Mesenchymal stem cell (in vitro differentiated cells and primary cell): ENCODE measurements at regions not wholly inside any gene's neighbourhood (a gene's known extent, or its start where the extent isn't known, plus 50 kb on each side); places are given as distances from the start of the nearest gene placed in this dataset.

Experiments
- DNase-seq: peaks from one replicate; pipeline ENCODE4 v3.0.0-alpha.2; 2013
- H2AFZ ChIP-seq: one replicate; pipeline ENCODE4 v1.6.1; 2013; ENCODE audit warnings: low read depth, mild to moderate bottlenecking, control low read depth, inconsistent platforms, low read length, moderate library complexity
- H2AK5ac ChIP-seq: 2 replicates; pipeline ENCODE4 v1.6.1; 2013; ENCODE audit warnings: low read length, moderate library complexity, mild to moderate bottlenecking, inconsistent platforms; ENCODE audit not compliant: severe bottlenecking
- H2BK120ac ChIP-seq: one replicate; pipeline ENCODE4 v1.6.1; 2013; ENCODE audit warnings: low read depth, mild to moderate bottlenecking, inconsistent platforms, low read length, moderate library complexity
- H2BK12ac ChIP-seq, 2 experiments: one replicate each; pipeline ENCODE4 v1.6.1; 2013; ENCODE audit warnings: inconsistent platforms in 2 of 2, low read length in 2 of 2, mild to moderate bottlenecking in 2 of 2, moderate library complexity in 2 of 2, control low read depth in 1 of 2
- H2BK15ac ChIP-seq: one replicate; pipeline ENCODE4 v1.6.1; 2013; ENCODE audit warnings: mild to moderate bottlenecking, low read depth, inconsistent platforms; ENCODE audit not compliant: poor library complexity, severe bottlenecking
- H2BK5ac ChIP-seq: 2 replicates; pipeline ENCODE4 v1.6.1; 2013; ENCODE audit warnings: low read depth, mild to moderate bottlenecking, low read length, control low read depth, inconsistent platforms; ENCODE audit not compliant: poor library complexity, severe bottlenecking
- H3K14ac ChIP-seq, 2 experiments: one replicate each; pipeline ENCODE4 v1.6.1; 2013; ENCODE audit warnings: inconsistent platforms in 2 of 2, low read length in 2 of 2, control low read depth in 1 of 2, mild to moderate bottlenecking in 1 of 2, moderate library complexity in 1 of 2
- H3K18ac ChIP-seq, 2 experiments: one replicate each; pipeline ENCODE4 v1.6.1; 2013; ENCODE audit warnings: inconsistent platforms in 2 of 2, low read length in 2 of 2, control low read depth in 1 of 2, low read depth in 1 of 2, mild to moderate bottlenecking in 1 of 2
- H3K23ac ChIP-seq, 2 experiments: one replicate each; pipeline ENCODE4 v1.6.1; 2013; ENCODE audit warnings: inconsistent platforms in 2 of 2, low read length in 2 of 2, mild to moderate bottlenecking in 2 of 2, moderate library complexity in 2 of 2, control low read depth in 1 of 2
- H3K27ac ChIP-seq: 2 replicates; pipeline ENCODE4 v1.5.1; 2013; ENCODE audit warnings: mild to moderate bottlenecking, moderate library complexity, low read length, control low read depth, inconsistent platforms; ENCODE audit not compliant: poor library complexity, severe bottlenecking
- H3K27me3 ChIP-seq, 2 experiments: 2 replicates each; pipeline versions ENCODE4 v1.6.1 to v1.7.0; 2013; ENCODE audit warnings: low read length in 2 of 2, mild to moderate bottlenecking in 2 of 2, moderate library complexity in 2 of 2, control low read depth in 1 of 2, inconsistent platforms in 1 of 2; ENCODE audit not compliant: control insufficient read depth in 1 of 2, insufficient read depth in 1 of 2
- H3K36me3 ChIP-seq, 2 experiments: 2 replicates each; pipeline versions ENCODE4 v1.6.1 to v1.7.0; 2013; ENCODE audit warnings: low read length in 2 of 2, control low read depth in 1 of 2, inconsistent platforms in 1 of 2, low read depth in 1 of 2, mild to moderate bottlenecking in 1 of 2; ENCODE audit not compliant: insufficient read depth in 2 of 2, control insufficient read depth in 1 of 2
- H3K4ac ChIP-seq, 2 experiments: one replicate each; pipeline ENCODE4 v1.6.1; 2013; ENCODE audit warnings: inconsistent platforms in 2 of 2, low read length in 2 of 2, mild to moderate bottlenecking in 2 of 2, moderate library complexity in 2 of 2, control low read depth in 1 of 2, low read depth in 1 of 2
- H3K4me1 ChIP-seq: 2 replicates; pipeline ENCODE4 v1.6.1; 2013; ENCODE audit warnings: low read depth, low read length, control low read depth; ENCODE audit not compliant: control insufficient read depth, insufficient read depth
- H3K4me2 ChIP-seq: 2 replicates; pipeline ENCODE4 v1.6.1; 2013; ENCODE audit warnings: low read length, mild to moderate bottlenecking, inconsistent platforms; ENCODE audit not compliant: poor library complexity, severe bottlenecking
- H3K4me3 ChIP-seq, 2 experiments: 2 replicates each; pipeline versions ENCODE4 v1.5.1 to v1.7.0; 2013; ENCODE audit warnings: low read length in 2 of 2, mild to moderate bottlenecking in 2 of 2, control low read depth in 1 of 2, low read depth in 1 of 2; ENCODE audit not compliant: insufficient read depth in 1 of 2
- H3K79me1 ChIP-seq: replicated peaks from 2 replicates; pipeline ENCODE4 v1.6.1; 2013; ENCODE audit warnings: mild to moderate bottlenecking, control low read depth, low read length, inconsistent platforms; ENCODE audit not compliant: poor library complexity, severe bottlenecking
- H3K9ac ChIP-seq: 2 replicates; pipeline ENCODE4 v1.7.0; 2013; ENCODE audit warnings: mild to moderate bottlenecking, low read length, moderate library complexity
- H3K9me3 ChIP-seq: 2 replicates; pipeline ENCODE4 v1.7.0; 2013; ENCODE audit warnings: mild to moderate bottlenecking, low read length; ENCODE audit not compliant: control insufficient read depth
- H4K8ac ChIP-seq: one replicate; pipeline ENCODE4 v1.6.1; 2013; ENCODE audit warnings: inconsistent platforms, mild to moderate bottlenecking, low read length, moderate library complexity
- H4K91ac ChIP-seq: one replicate; pipeline ENCODE4 v1.6.1; 2013; ENCODE audit warnings: mild to moderate bottlenecking, low read length, inconsistent platforms
- WGBS: methylation state at CpG from one replicate; pipeline ENCODE4 v1.1.7; 2013; ENCODE audit warnings: mixed read lengths; 5-methylcytosine and 5-hydroxymethylcytosine counted together

DNA sequence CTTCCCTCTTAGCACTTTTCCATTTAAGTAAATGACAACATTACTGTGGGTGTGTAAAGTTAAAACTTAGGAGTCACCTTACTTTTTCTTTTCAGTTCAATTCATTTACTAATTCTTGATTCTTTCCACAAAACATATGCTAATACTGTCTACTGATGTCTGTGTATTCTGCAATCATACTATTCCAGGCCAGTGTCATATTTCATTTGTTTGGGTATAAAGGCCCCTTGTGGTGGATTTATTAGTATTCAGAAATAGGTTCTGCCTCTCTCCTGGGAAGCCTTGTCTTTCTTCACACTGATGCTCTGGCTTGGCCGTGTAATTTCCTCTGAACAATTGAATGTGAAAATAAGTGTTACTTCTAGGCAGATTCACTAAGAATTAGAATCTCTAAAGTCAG, 621.9 kb upstream of the SPRY2 start:
- no peak overlapping the region for H3K4me3 ChIP-seq
- no peaks in the 10 kb centered on the region for H3K79me1 ChIP-seq
- no peak overlapping the region for H2BK15ac ChIP-seq
- no peaks in the 10 kb centered on the region for H3K27me3 ChIP-seq
- no peak overlapping the region for H4K91ac ChIP-seq
- H2AFZ ChIP-seq = no peak overlapping the region
- H3K36me3 ChIP-seq = no peaks in the 10 kb centered on the region
- H2AK5ac ChIP-seq = no peak overlapping the region
- H3K18ac ChIP-seq = no peak overlapping the region
- H3K4ac ChIP-seq = no peak overlapping the region
- no peak overlapping the region for H2BK12ac ChIP-seq
- no peak overlapping the region for H3K27ac ChIP-seq
- H3K14ac ChIP-seq = no peak overlapping the region
- no peak overlapping the region for H3K23ac ChIP-seq
- no peak overlapping the region for H4K8ac ChIP-seq
- no peak overlapping the region for H3K4me2 ChIP-seq
- no peaks in the 10 kb centered on the region for H3K4me1 ChIP-seq
- H2BK5ac ChIP-seq = no peak overlapping the region
- 80% methylated on average over 1 of the region's 1 CpG for WGBS
- no peak overlapping the region for H2BK120ac ChIP-seq
- no peak for DNase-seq
- no peaks in the 10 kb centered on the region for H3K9me3 ChIP-seq
- H3K9ac ChIP-seq = no peak overlapping the region

DNA sequence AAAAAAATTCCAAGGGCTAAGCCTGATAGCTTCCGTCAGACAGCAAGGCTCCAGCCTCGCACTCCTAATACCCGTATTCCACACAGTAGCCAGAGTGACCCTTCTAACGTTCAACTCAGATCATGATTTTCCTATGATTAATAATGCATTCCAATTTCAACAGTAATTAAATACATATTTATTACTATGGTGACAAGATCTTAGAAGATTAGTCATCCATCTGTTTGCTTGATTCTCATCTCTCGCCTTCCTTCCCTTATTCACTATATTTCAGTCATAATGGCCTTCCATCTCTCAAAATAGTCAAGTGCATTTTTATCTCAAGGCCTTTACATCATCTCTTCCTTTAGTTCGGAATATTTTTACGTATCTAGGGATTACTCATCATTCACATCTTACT, 621.2 kb upstream of the SPRY2 start:
- Histone ChIP-seq H3K27ac (no peak overlapping the region), H4K8ac (no peak overlapping the region), H2AK5ac (no peak overlapping the region), H3K4me1 (no peaks in the 10 kb centered on the region), H3K4ac (no peak overlapping the region), H2BK12ac (no peak overlapping the region), H3K23ac (no peak overlapping the region), H2BK120ac (no peak overlapping the region), H3K36me3 (no peaks in the 10 kb centered on the region), H3K14ac (no peak overlapping the region), H3K18ac (no peak overlapping the region), H4K91ac (no peak overlapping the region), H2BK5ac (no peak overlapping the region), H3K9ac (no peak overlapping the region), H3K4me3 (no peak overlapping the region), H3K27me3 (no peaks in the 10 kb centered on the region), H2BK15ac (no peak overlapping the region), H3K79me1 (no peaks in the 10 kb centered on the region), H3K9me3 (no peaks in the 10 kb centered on the region), H2AFZ (no peak overlapping the region), H3K4me2 (no peak overlapping the region)
- no peak for DNase-seq
- WGBS = 94% methylated on average over 5 of the region's 7 CpGs

DNA sequence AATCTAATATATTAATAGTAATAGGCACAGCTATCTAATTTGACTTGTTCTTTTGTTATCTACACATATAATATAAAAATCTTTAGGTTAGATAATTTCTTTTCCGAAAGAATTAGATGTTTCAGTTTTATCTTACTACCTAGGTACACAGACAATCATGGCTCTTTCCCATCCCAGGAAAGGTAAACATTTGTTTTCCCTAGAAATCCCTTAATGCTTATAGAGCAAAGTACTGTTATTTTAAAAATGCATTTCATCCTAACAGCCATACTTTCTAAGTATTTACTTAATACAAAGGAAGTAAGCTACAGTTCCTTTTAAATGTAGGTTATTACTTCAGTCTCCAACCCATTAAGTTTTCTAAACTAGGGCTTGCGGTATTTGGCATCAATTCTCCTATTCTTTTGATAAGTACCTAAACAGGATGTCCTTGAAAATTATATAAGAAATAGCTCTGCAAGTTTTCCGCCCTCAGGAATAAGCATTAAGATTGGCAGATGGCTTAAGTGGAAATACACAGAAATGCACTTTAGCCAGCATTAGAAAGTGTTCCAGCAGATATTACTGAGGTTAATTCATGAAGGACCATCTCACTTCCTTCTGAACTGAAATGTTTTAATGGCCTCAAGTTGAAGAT, 616.2 kb upstream of the SPRY2 start:
- H3K27ac ChIP-seq = no peak overlapping the region
- no peaks in the 10 kb centered on the region for H3K4me1 ChIP-seq
- no CpG with 5 or more reads among the region's 3 CpGs for WGBS

DNA sequence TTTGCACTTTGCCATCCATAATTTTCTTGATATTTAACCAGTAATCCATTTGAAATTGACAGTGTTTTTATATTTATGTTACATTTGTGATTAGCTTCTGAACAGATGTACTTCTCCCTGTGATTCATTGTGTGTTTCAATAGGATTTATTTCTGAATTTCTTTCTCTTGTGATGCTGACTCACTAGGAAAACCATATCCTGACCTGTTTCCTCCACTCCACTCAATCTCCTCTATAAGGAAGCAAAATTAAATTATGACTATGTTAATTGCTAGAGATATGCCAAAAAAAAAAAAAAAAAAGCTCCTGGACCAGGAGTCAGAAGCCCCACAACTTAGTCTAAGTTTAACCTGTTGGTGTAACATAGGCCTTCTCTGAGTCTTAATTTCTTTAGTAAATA, 614.6 kb upstream of the SPRY2 start:
- Histone ChIP-seq H3K4me2 (no peak overlapping the region), H3K36me3 (no peaks in the 10 kb centered on the region), H2BK12ac (no peak overlapping the region), H4K91ac (no peak overlapping the region), H3K9me3 (no peaks in the 10 kb centered on the region), H3K4me3 (no peak overlapping the region), H2AFZ (no peak overlapping the region), H3K27me3 (no peaks in the 10 kb centered on the region), H3K4ac (no peak overlapping the region), H3K18ac (no peak overlapping the region), H3K14ac (no peak overlapping the region), H3K4me1 (no peaks in the 10 kb centered on the region), H3K27ac (no peak overlapping the region), H3K23ac (no peak overlapping the region), H3K9ac (no peak overlapping the region), H4K8ac (no peak overlapping the region), H2BK120ac (no peak overlapping the region), H2BK5ac (no peak overlapping the region), H3K79me1 (no peaks in the 10 kb centered on the region), H2AK5ac (no peak overlapping the region), H2BK15ac (no peak overlapping the region)
- DNase-seq = no peak

More for the DNA sequence above, 616.2 kb upstream of the SPRY2 start:
- H2BK12ac ChIP-seq = no peak overlapping the region
- H2AK5ac ChIP-seq = no peak overlapping the region
- H3K4ac ChIP-seq = no peak overlapping the region
- H4K91ac ChIP-seq = no peak overlapping the region
- H3K4me3 ChIP-seq = no peak overlapping the region
- H3K9ac ChIP-seq = no peak overlapping the region
- DNase-seq = no peak
- no peak overlapping the region for H4K8ac ChIP-seq
- no peaks in the 10 kb centered on the region for H3K79me1 ChIP-seq
- H3K14ac ChIP-seq = no peak overlapping the region
- H2BK120ac ChIP-seq = no peak overlapping the region
- no peak overlapping the region for H3K23ac ChIP-seq
- no peaks in the 10 kb centered on the region for H3K9me3 ChIP-seq
- H3K36me3 ChIP-seq = no peaks in the 10 kb centered on the region
- no peak overlapping the region for H3K4me2 ChIP-seq
- H3K18ac ChIP-seq = no peak overlapping the region
- no peak overlapping the region for H2BK15ac ChIP-seq
- no peak overlapping the region for H2BK5ac ChIP-seq
- no peak overlapping the region for H2AFZ ChIP-seq
- H3K27me3 ChIP-seq = no peaks in the 10 kb centered on the region
